NOMO-1 (cell line): ENCODE measurements at regions not wholly inside any gene's neighbourhood (a gene's known extent, or its start where the extent isn't known, plus 50 kb on each side); places are given as distances from the start of the nearest gene placed in this dataset.
"Not testable (repeated sequence)": the region's sequence is repeated elsewhere in the genome, so short reads cannot be mapped to it uniquely, and the experiment has no call there.

ENCODE experiments used
- DNase-seq, 2 experiments: peaks; one replicate each; lab custom pipeline; 2025; ENCODE audit not compliant: unreplicated experiment in 2 of 2; lab: John Stamatoyannopoulos, UW

- no peak for DNase-seq
Measured at GRCh38 chr9:27671636-27672035, 98.4 kb upstream of the C9orf72 start.

GRCh38 chr9:27672718-27673117, 99.4 kb upstream of the C9orf72 start:
- no peak for DNase-seq

GRCh38 chr9:27673641-27674040, 100.4 kb upstream of the C9orf72 start:
- no peak for DNase-seq

- no peak for DNase-seq
Measured at GRCh38 chr9:27675354-27675753, 102.1 kb upstream of the C9orf72 start.

- DNase-seq: no peak
Measured at GRCh38 chr9:27676827-27677226, 103.5 kb upstream of the C9orf72 start.

GRCh38 chr9:27679338-27679737, 106.1 kb upstream of the C9orf72 start:
- no peak for DNase-seq

GRCh38 chr9:27683181-27683580, 109.9 kb upstream of the C9orf72 start:
- DNase-seq: no peak

- DNase-seq: no peak
Measured at GRCh38 chr9:27688954-27689353, 115.7 kb upstream of the C9orf72 start.

- DNase-seq: not testable (repeated sequence)
Measured at GRCh38 chr9:27690816-27691215, 117.5 kb upstream of the C9orf72 start.

GRCh38 chr9:27699621-27700020, 126.3 kb upstream of the C9orf72 start:
- DNase-seq: no peak

GRCh38 chr9:27701016-27701415, 127.7 kb upstream of the C9orf72 start:
- no peak for DNase-seq

- no peak for DNase-seq
Measured at GRCh38 chr9:27701587-27701986, 128.3 kb upstream of the C9orf72 start.

GRCh38 chr9:27703216-27703980, 130.1 kb upstream of the C9orf72 start:
- no peak for DNase-seq

GRCh38 chr9:27711241-27711640, 138.0 kb upstream of the C9orf72 start:
- DNase-seq: no peak

- no peak for DNase-seq
Measured at GRCh38 chr9:27712806-27713205, 139.5 kb upstream of the C9orf72 start.

- no peak for DNase-seq
Measured at GRCh38 chr9:27714388-27714787, 141.1 kb upstream of the C9orf72 start.

GRCh38 chr9:27715651-27716050, 142.4 kb upstream of the C9orf72 start:
- DNase-seq: no peak

- no peak for DNase-seq
Measured at GRCh38 chr9:27717991-27718390, 144.7 kb upstream of the C9orf72 start.

- no peak for DNase-seq
Measured at GRCh38 chr9:27719711-27720110, 146.4 kb upstream of the C9orf72 start.

GRCh38 chr9:27722866-27723265, 149.6 kb upstream of the C9orf72 start:
- DNase-seq: no peak

GRCh38 chr9:27726244-27727081, 153.2 kb upstream of the C9orf72 start:
- no peak for DNase-seq

GRCh38 chr9:27732494-27732893, 159.2 kb upstream of the C9orf72 start:
- no peak for DNase-seq
